ENCODE measurements at regions not wholly inside any gene's neighbourhood (a gene's known extent, or its start where the extent isn't known, plus 50 kb on each side); places are given as distances from the start of the nearest gene placed in this dataset.

- no peak for TF ChIP-seq CTCF (conservative IDR thresholded peaks at IDR 0.05; ENCODE audit: low read depth, low read length)
- DNase-seq (ENCODE audit: low read depth) = no peak
- H3K4me3 ChIP-seq (ENCODE audit: low read length) = no peak overlapping the region
Measured at GRCh38 chr2:82428251-82428650, 2030.8 kb downstream of the SUCLG1 start.

- TF ChIP-seq CTCF (conservative IDR thresholded peaks at IDR 0.05; ENCODE audit: low read depth, low read length) = no peak
Measured at GRCh38 chr2:82412021-82412420, 2047.1 kb downstream of the SUCLG1 start.

GRCh38 chr2:82411071-82411470 lies 2048.0 kb downstream of the SUCLG1 start:
- DNase-seq (ENCODE audit: low read depth) = no peak
- H3K4me3 ChIP-seq (ENCODE audit: low read length) = no peak overlapping the region
- TF ChIP-seq CTCF (conservative IDR thresholded peaks at IDR 0.05; ENCODE audit: low read depth, low read length) = no peak

More at GRCh38 chr2:82412021-82412420, 2047.1 kb downstream of the SUCLG1 start:
- H3K4me3 ChIP-seq (ENCODE audit: low read length) = no peak overlapping the region
- no peak for DNase-seq (ENCODE audit: low read depth)

GRCh38 chr2:82395531-82395930 lies 2063.5 kb downstream of the SUCLG1 start:
- no peak for TF ChIP-seq CTCF (conservative IDR thresholded peaks at IDR 0.05; ENCODE audit: low read depth, low read length)
- no peak for DNase-seq (ENCODE audit: low read depth)
- no peak overlapping the region for H3K4me3 ChIP-seq (ENCODE audit: low read length)

- DNase-seq (ENCODE audit: low read depth) = no peak
- no peak for TF ChIP-seq CTCF (conservative IDR thresholded peaks at IDR 0.05; ENCODE audit: low read depth, low read length)
- H3K4me3 ChIP-seq (ENCODE audit: low read length) = no peak overlapping the region
Measured at GRCh38 chr2:82391386-82391785, 2067.7 kb downstream of the SUCLG1 start.

- H3K4me3 ChIP-seq (ENCODE audit: low read length) = no peak overlapping the region
- TF ChIP-seq CTCF (conservative IDR thresholded peaks at IDR 0.05; ENCODE audit: low read depth, low read length) = no peak
- DNase-seq (ENCODE audit: low read depth) = no peak
Measured at GRCh38 chr2:82355622-82356021, 2051.1 kb upstream of the LRRTM1 start.

- no peak for DNase-seq (ENCODE audit: low read depth)
- no peak for TF ChIP-seq CTCF (conservative IDR thresholded peaks at IDR 0.05; ENCODE audit: low read depth, low read length)
- H3K4me3 ChIP-seq (ENCODE audit: low read length) = no peak overlapping the region
Measured at GRCh38 chr2:82345910-82346309, 2041.4 kb upstream of the LRRTM1 start.
